K562 (cell line): ENCODE measurements at regions not wholly inside any gene's neighbourhood (a gene's known extent, or its start where the extent isn't known, plus 50 kb on each side); places are given as distances from the start of the nearest gene placed in this dataset.

Source experiments
- BACH1 ChIP-seq: fragments of 200-800 bp; sonication (Bioruptor generic); IDR thresholded peaks from 2 replicates; pipeline ENCODE4 v1.6.1; 2016; ENCODE audit warnings: missing genetic modification characterization, missing compliant biosample characterization
- BRD9 ChIP-seq: fragments of 450-650 bp; IDR thresholded peaks from 2 replicates; pipeline ENCODE4 v1.6.1; 2018; ENCODE audit warnings: low read depth; ENCODE audit not compliant: partially characterized antibody
- CHCHD3 ChIP-seq: fragments of 250-450 bp; sonication (Bioruptor Pico); IDR thresholded peaks from 2 replicates; pipeline ENCODE4 v2.1.2; 2022; ENCODE audit warnings: mild to moderate bottlenecking
- DACH1 ChIP-seq: fragments of 450-650 bp; IDR thresholded peaks from 2 replicates; pipeline ENCODE4 v1.6.1; 2018; ENCODE audit not compliant: partially characterized antibody
- FOXJ2 ChIP-seq: fragments of 200-800 bp; sonication (Bioruptor generic); IDR thresholded peaks from 2 replicates; pipeline ENCODE4 v1.6.1; 2016; ENCODE audit warnings: missing genetic modification characterization, missing compliant biosample characterization
- FOXP1 ChIP-seq: sonication (generic); formaldehyde crosslinking; IDR thresholded peaks from 2 replicates; pipeline ENCODE4 v1.8.0; 2022; ENCODE audit warnings: mild to moderate bottlenecking, missing genetic modification reagents
- GTF2A2 ChIP-seq: IDR thresholded peaks from 2 replicates; pipeline ENCODE4 v1.6.1; 2016; ENCODE audit warnings: mild to moderate bottlenecking, missing genetic modification characterization, missing compliant biosample characterization
- HCFC1 ChIP-seq: IDR thresholded peaks from 2 replicates; pipeline ENCODE4 v1.6.1; 2012; ENCODE audit warnings: low read depth, low read length, improper control_type of control experiment
- HNRNPH1 ChIP-seq: fragments of 200-400 bp; formaldehyde crosslinking; optimal IDR thresholded peaks from 2 replicates; pipeline ENCODE3; 2017; ENCODE audit warnings: low read depth, mild to moderate bottlenecking, low read length, moderate library complexity
- HSF4 ChIP-seq: fragments of 250-450 bp; sonication (Bioruptor Pico); IDR thresholded peaks from 2 replicates; pipeline ENCODE4 v2.1.2; 2022; ENCODE audit warnings: mild to moderate bottlenecking, moderate library complexity, borderline replicate concordance
- IFI16 ChIP-seq: fragments of 250-450 bp; sonication (Bioruptor Pico); IDR thresholded peaks from 2 replicates; pipeline ENCODE4 v2.1.2; 2022; ENCODE audit warnings: mild to moderate bottlenecking, inconsistent platforms
- IRF2 ChIP-seq: sonication (generic); formaldehyde crosslinking; IDR thresholded peaks from 2 replicates; pipeline ENCODE4 v1.8.1; 2022; ENCODE audit warnings: mild to moderate bottlenecking, missing genetic modification reagents
- KDM1A ChIP-seq, 2 experiments: fragments of 450-650 bp; IDR thresholded peaks; 2 replicates each; pipeline ENCODE4 v1.6.1; 2016; ENCODE audit warnings: mild to moderate bottlenecking in 2 of 2
- KDM4B ChIP-seq, 2 experiments: fragments of 450-650 bp in 1 of 2; sonication (generic) in 1 of 2; IDR thresholded peaks; 2 replicates each; pipeline ENCODE4 v1.6.1; 2016 to 2017; ENCODE audit warnings: borderline replicate concordance in 2 of 2, antibody characterized with exemption in 1 of 2, low read depth in 1 of 2, mild to moderate bottlenecking in 1 of 2
- LEF1 ChIP-seq: fragments of 450-650 bp; IDR thresholded peaks from 2 replicates; pipeline ENCODE4 v1.6.1; 2016; ENCODE audit warnings: mild to moderate bottlenecking
- NFE2L1 ChIP-seq: fragments of 450-650 bp; IDR thresholded peaks from 2 replicates; pipeline ENCODE4 v1.6.1; 2016; ENCODE audit warnings: missing genetic modification characterization, low read depth, mild to moderate bottlenecking, missing compliant biosample characterization, moderate library complexity, borderline replicate concordance
- SMARCA4 ChIP-seq: fragments of 450-650 bp; IDR thresholded peaks from 2 replicates; pipeline ENCODE4 v1.6.1; 2016
- SNAPC5 ChIP-seq: fragments of 250-450 bp; sonication (Bioruptor Pico); IDR thresholded peaks from 2 replicates; pipeline ENCODE4 v1.8.0; 2021; ENCODE audit warnings: moderate library complexity, mild to moderate bottlenecking, inconsistent platforms
- STAT5B ChIP-seq: fragments of 250-450 bp; sonication (Bioruptor Pico); IDR thresholded peaks from 2 replicates; pipeline ENCODE4 v1.8.0; 2021; ENCODE audit warnings: mild to moderate bottlenecking, inconsistent platforms
- TRIM25 ChIP-seq: fragments of 450-650 bp; IDR thresholded peaks from 2 replicates; pipeline ENCODE4 v1.7.0; 2016; ENCODE audit warnings: borderline replicate concordance
- USF1 ChIP-seq: sonication (generic); formaldehyde crosslinking; IDR thresholded peaks from 2 replicates; pipeline ENCODE4 v1.9.0; 2022; ENCODE audit warnings: mild to moderate bottlenecking, missing genetic modification reagents
- XRCC5 ChIP-seq: fragments of 200-400 bp; formaldehyde crosslinking; IDR thresholded peaks from 2 replicates; pipeline ENCODE4 v1.6.1; 2017; ENCODE audit warnings: low read depth, mild to moderate bottlenecking, low read length
- ZC3H11A ChIP-seq: IDR thresholded peaks from 2 replicates; pipeline ENCODE4 v1.6.1; 2012; ENCODE audit warnings: low read depth, low read length, improper control_type of control experiment
- ZNF398 ChIP-seq: fragments of 250-450 bp; sonication (Bioruptor Pico); IDR thresholded peaks from 2 replicates; pipeline ENCODE4 v1.8.0; 2021; ENCODE audit warnings: moderate library complexity, mild to moderate bottlenecking, inconsistent platforms
- ZNF41 ChIP-seq: fragments of 250-450 bp; sonication (Bioruptor Pico); conservative IDR thresholded peaks from 2 replicates; pipeline ENCODE4 v1.4.0; 2020; ENCODE audit warnings: mild to moderate bottlenecking
- ZNF445 ChIP-seq: fragments of 250-450 bp; sonication (Bioruptor Pico); IDR thresholded peaks from 2 replicates; pipeline ENCODE4 v1.4.0; 2020; ENCODE audit warnings: low read depth, mild to moderate bottlenecking, moderate library complexity
- ZNF695 ChIP-seq: fragments of 450-650 bp; formaldehyde crosslinking; IDR thresholded peaks from 2 replicates; pipeline ENCODE4 v1.4.0; 2020; ENCODE audit warnings: mild to moderate bottlenecking, moderate library complexity

- no peak for TF ChIP-seq LEF1
- no peak for TF ChIP-seq SMARCA4
- TF ChIP-seq DACH1: no peak
- TF ChIP-seq ZNF398: peak; percentile 61; the same call in 1 of the 2 replicates
- TF ChIP-seq IRF2 (CRISPR knock-in tag): no peak
- no peak for TF ChIP-seq ZC3H11A
- TF ChIP-seq FOXJ2 (tag): no peak
- peak; percentile 81 for TF ChIP-seq ZNF41 (CRISPR knock-in tag)
- no peak for TF ChIP-seq FOXP1 (CRISPR knock-in tag)
- no peak for TF ChIP-seq HCFC1
- no peak for TF ChIP-seq SNAPC5 (CRISPR knock-in tag)
- no peak for TF ChIP-seq ZNF695
- no peak for TF ChIP-seq TRIM25
- no peak for TF ChIP-seq USF1
- TF ChIP-seq IFI16 (CRISPR knock-in tag): peak; percentile 83; the same call in 1 of the 2 replicates
- TF ChIP-seq STAT5B (CRISPR knock-in tag): peak; percentile 63
- TF ChIP-seq XRCC5: no peak
- peak; percentile 74 for TF ChIP-seq BACH1
- TF ChIP-seq CHCHD3 (CRISPR knock-in tag): no peak
- no peak for TF ChIP-seq BRD9
- TF ChIP-seq NFE2L1 (tag): peak; percentile 10; the same call in 1 of the 2 replicates
- TF ChIP-seq HNRNPH1: no peak
- TF ChIP-seq KDM1A (IDR thresholded peaks at IDR 0.05): no peak
- TF ChIP-seq HSF4 (CRISPR knock-in tag): peak; percentile 85; the same call in 1 of the 2 replicates
- TF ChIP-seq GTF2A2 (tag): peak; percentile 90
- no peak for TF ChIP-seq ZNF445
- TF ChIP-seq KDM4B (IDR thresholded peaks at IDR 0.05; ENCODE audit: borderline replicate concordance in 2 of 2, low read depth in 1 of 2): no peak
Measured at GRCh38 chr17:77087650-77088454, 52.9 kb upstream of the SEC14L1 start (continued).
